GM19043 (cell line): ENCODE measurements at regions not wholly inside any gene's neighbourhood (a gene's known extent, or its start where the extent isn't known, plus 50 kb on each side); places are given as distances from the start of the nearest gene placed in this dataset.

Source experiments
- ATAC-seq: cut with Tn5 transposase; IDR thresholded peaks from one replicate; pipeline ENCODE4 v1.9.1; 2021; ENCODE audit warnings: low read depth; ENCODE audit not compliant: unreplicated experiment

DNA sequence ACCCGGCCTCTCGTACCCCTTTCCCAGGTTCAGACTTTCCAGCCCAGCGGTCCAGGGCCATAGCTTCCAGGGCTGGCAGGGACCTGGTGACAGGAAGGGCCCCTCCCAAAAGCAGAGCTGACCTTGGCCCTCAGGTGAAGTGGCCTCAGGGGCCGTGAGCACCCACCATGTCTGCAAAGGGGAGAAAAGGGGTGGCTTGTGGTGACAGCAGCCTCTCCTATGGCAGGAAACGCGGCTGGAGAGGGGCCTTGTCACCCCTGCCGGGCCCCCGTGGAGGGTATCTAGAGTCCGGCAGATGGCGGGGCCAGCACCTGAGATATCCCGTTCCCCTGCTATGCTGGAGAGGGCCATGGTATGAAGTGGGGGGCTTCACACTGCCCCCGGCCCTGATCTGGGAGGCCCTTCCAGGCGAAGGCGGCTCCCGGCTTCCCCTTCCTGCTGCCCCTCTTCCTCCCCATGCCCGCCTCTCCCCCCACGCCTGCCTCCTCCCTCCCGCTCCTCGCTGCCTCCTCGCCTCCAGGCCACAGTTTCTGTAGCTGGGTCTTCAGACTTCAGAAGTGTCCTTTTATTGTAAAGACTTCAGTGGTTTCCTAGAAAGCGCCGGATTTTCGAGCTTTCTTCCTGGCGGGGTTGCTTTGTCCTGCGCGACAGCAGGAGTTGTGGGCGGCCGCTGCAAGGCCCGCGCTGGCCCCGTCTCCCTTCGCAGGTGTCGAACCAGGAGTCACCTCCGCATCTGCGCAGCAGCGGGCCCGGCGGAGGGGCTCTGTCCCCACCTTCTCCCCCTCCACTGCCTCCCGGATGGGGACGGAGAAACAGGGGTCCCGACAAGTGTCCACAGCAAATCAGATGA lies 240.5 kb upstream of the MYT1L start:
- no peak for ATAC-seq

GRCh38 chr2:2570871-2571270 lies 239.8 kb upstream of the MYT1L start:
- ATAC-seq: no peak

DNA sequence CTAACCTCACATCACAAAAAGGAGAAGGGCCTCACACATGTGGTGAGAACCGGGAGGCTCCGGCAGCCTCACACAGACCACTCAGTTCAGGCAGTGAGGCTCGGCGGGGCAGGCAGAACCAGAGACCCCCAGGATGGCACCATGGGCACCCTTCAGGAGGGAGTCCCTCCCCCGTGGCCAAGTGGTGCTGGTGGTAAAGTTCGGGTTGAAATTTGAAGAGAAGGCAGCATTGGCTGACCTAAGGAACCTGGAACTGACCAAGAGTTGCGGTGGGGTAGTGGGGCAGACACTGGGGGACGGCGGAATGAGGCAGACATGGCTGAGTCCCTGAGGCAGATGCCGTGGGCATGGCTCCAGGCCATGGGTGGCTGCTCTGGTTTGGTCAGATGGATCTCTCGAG lies 239.3 kb upstream of the MYT1L start:
- ATAC-seq: no peak

DNA sequence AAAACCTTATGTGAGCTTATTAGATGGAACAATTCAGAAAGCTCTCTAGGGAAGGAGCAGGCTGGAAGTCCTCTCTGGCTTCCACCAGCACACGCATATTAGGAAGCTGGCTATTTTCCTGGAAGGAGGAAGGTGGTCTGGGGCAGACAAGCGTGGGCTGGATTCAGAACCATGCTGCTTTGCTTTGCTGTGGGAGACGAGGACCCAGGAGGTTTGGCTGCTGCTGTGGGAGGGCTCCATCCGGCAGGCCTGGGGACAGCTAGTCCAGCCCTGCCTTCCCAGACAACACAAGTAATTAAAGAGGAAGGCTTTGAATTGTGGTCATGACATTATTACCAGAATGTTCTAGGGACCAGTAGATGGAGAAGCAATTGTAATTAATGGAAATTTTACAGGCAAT lies 238.8 kb upstream of the MYT1L start:
- no peak for ATAC-seq

DNA sequence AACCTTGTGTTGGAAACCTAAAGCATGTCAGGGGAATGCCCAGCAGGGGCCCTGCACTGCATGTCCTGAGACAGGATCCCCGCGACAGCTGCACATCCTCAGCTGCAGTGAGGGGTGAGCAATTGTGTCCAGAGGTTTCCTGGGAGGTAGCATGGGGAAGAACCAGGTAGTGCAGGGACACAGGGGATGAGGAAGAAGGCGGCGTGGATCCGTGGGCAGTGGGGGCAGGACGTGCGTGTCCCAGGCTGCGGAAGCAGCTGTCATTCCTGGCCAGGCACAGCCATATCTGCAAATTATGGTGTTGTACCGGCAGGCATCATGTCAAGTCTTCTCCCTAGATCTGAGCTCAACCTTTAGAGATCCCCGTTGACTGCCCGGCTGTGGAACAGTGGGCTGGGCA lies 238.2 kb upstream of the MYT1L start:
- ATAC-seq: no peak

GRCh38 chr2:2568411-2568810 lies 237.3 kb upstream of the MYT1L start:
- no peak for ATAC-seq

GRCh38 chr2:2567776-2568175 lies 236.7 kb upstream of the MYT1L start:
- no peak for ATAC-seq

DNA sequence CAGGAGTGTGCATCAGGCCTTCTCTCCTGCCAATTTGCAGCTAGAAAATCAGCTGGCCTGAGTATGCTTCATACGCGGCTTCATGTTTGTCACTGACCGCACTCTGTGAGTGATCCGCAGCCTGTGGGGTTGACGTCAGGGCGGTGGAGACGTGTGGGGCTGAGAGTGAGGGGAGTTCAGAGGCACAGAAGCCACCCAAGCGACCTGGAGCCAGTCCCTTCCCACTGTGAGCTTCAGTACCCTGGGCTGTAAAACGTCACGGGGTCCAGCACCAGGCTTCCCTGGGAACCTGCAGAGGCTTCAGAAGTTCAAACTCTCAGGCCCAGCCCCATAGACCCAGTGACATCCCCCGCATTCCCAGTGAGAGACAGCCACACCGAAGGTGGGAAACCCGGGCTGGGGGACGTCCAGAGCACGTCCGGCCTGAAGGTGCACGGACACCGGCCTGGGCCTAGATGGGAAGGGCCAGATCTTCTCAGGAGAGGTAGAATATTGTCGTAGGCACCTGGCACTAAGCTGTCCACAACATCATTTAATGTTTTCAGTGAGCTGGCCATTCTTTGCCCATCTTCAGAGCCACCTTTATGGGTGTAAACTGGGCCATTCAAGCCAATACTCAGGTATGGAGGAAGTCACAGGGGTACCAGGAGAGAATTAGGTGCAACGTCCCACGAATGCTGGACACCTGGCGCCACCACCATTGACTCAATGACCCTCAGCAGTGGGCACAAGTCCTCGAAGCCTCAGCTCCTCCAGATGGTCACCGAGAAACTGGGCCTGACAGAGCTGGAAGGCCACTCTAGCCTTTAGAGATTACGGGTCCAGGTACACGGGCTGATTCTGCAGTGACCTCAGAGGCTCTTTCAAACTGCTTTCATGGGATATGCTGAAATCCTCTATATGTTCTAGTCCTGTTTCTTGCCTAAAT lies 235.6 kb upstream of the MYT1L start:
- ATAC-seq: no peak

DNA sequence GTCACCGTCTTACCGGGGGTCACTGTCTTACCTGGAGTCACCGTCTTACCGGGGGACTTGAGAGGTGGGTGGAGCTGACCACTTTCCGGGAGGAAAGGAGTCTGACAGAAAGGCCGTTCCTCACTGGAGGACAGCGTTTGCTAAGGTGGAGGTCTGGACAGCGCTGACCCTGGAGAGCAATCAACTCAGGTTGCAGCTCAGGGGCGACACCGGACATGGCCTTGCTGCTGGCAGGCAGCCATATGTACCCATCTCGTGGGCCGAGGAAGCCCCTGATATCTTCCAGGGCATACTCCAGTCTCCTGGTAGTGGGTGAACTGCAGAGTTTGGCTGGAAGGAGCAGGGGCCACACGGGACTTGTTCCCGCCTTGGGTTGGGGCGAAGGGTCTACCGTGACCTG lies 234.6 kb upstream of the MYT1L start:
- ATAC-seq: no peak

DNA sequence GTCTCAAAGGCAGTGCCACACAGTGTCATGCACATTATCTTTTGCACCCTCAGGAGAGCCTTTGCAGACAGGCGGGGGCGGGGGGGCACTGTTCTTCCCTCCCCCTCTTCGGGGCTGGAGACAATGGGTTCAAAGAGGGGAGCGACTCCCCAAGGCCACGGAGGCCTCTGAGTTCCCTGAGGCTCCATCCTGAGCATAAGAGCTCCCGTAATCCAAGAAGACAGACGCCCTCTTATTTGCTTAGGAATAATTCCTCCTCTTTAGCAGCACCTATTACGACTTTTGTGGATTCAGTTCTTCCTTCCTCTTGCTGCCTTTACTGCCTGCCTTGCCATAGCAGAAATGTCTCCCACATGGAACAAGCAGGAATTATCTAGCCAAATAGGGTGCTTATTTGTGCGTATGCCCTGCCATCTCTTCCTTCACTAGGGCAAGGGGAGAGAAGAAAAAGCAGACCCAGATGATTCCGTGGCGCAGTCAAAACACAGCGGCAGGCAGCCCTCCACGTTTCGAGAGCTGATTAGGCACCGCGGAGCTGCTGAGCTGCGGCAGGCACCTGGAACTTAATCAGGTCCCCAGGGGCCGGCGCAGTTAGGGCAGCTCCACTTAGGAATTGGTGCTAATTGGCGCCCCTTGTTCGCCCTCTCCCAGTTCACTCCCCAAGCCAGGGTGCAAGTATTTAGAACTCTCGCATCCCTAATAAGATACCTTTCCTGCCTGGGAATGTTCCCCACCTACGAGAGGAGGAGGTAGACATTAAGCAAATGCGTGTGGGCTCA lies 233.4 kb upstream of the MYT1L start:
- ATAC-seq: no peak

DNA sequence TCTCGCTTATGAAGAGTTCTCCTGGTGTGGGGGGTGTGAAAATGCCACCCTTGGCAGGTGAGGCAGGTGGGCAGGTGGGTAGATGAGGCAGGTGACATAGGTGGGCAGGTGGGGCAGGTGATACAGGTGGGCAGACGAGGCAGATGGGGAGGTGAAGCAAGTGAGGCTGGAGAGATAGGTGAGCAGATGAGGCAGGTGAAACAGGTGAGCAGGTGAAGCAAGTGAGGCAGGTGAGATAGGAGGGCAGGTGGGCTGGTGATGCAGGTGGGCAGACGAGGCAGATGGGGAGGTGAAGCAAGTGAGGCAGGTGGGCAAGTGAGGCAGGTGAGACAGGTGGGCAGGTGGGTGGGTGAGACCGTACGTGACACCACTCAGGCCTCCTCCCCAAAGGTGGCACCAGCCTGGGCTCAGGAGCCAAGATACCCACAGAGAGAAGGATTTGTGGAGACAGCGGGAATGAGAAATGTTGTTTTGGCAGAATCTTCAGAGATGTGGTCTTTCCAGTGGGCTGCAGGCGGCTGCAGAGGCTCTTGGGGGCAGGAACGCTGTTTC lies 232.3 kb upstream of the MYT1L start:
- ATAC-seq: no peak

DNA sequence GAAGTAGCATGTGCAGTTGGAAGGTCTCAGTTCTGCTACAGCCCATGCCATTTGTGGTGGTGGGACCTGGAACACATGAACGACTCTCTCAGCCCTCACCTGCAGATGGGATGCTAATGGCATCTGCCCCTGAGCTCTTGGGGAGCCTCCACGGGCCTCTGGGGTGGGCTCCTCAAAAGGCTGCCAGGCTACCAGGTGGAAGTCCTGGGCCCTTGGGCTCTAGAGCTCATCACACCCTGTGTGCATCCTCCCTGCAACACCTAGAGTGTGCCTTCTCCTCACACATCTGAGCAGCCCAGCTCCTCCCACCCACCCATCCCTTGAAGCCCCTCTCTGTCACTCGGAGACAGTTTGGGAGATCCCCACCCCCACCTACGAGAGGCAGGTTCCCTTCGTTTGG lies 231.8 kb upstream of the MYT1L start:
- no peak for ATAC-seq

- no peak for ATAC-seq
Measured at GRCh38 chr2:2561346-2562095, 230.4 kb upstream of the MYT1L start.

- no peak for ATAC-seq
Measured at GRCh38 chr2:2560374-2561015, 229.4 kb upstream of the MYT1L start.

GRCh38 chr2:2558476-2558875 lies 227.4 kb upstream of the MYT1L start:
- no peak for ATAC-seq

GRCh38 chr2:2557475-2557874 lies 226.4 kb upstream of the MYT1L start:
- ATAC-seq: no peak

- no peak for ATAC-seq
Measured at GRCh38 chr2:2550856-2551255, 219.8 kb upstream of the MYT1L start.

DNA sequence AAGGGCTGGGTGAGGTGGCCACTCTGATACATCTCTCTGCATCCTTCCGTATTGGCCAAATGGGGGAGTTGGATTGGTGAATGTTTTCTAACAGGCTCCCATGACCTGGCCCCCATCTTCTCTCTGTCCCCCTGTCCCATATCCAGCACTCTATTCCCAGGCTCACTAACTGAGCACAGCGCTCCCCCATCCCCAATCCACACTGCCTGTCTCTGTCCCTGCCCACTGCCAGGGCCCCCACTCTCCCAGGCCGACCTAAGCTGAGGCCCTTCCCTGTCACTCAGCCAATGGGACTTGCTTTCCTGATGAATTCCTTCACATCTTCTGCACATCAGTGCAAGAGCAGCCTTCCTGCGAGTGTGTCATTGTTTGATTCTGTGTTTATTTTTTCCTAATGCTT lies 216.8 kb upstream of the MYT1L start:
- ATAC-seq: no peak

DNA sequence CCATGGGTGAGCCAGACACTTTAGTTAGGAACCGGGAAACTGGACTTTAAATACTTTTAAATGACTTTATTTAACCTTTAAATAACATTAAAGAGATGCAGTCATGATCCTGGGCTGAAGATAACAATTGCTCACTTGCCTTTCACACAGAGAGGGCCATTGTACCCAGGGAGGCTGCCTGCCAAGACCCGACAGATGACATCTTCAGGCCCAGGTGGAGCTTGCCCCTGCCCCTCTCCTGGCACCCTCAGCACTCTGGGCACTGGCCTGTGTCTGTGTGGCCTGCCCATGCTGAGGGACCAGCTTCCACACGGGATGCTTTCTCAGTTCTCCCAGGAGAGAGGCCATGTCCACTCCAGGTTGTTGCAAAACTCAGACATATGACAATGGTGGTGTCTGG lies 216.4 kb upstream of the MYT1L start:
- no peak for ATAC-seq
